GM23248 (cell line): ENCODE measurements at regions not wholly inside any gene's neighbourhood (a gene's known extent, or its start where the extent isn't known, plus 50 kb on each side); places are given as distances from the start of the nearest gene placed in this dataset.

Experiments used
- EZH2 ChIP-seq: fragments of 200-600 bp; sonication (generic); IDR thresholded peaks from 2 replicates; pipeline ENCODE4 v1.6.1; 2018; ENCODE audit warnings: antibody characterized with exemption, mild to moderate bottlenecking; ENCODE audit not compliant: insufficient read depth, poor library complexity, severe bottlenecking
- EZH2phosphoT487 ChIP-seq: fragments of 200-600 bp; sonication (generic); IDR thresholded peaks from 2 replicates; pipeline ENCODE4 v1.6.1; 2018; ENCODE audit warnings: antibody characterized with exemption, moderate library complexity, mild to moderate bottlenecking, low read depth; ENCODE audit not compliant: insufficient read depth

DNA sequence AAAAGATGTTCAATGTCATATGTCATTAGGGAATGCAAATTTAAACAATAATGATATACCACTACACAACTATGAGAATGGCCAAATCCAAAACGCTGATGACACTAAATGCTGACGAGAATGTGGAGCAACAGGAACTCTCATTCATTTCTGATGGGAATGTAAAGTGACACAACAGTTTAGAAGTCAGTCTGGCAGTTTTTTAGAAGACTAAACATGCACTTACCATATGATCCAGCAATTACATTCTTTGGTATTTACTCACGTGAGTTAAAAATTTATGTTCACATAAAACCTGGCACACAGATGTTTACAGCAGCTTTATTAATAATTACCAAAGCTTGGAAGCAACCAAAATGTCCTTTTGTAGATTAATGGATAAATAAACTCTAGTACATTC, 110.4 kb upstream of the C1orf21 start:
- no peak for TF ChIP-seq EZH2
- TF ChIP-seq EZH2phosphoT487: no peak
